K562 (cell line): ENCODE measurements at regions not wholly inside any gene's neighbourhood (a gene's known extent, or its start where the extent isn't known, plus 50 kb on each side); places are given as distances from the start of the nearest gene placed in this dataset.

ENCODE experiments used
- ATAC-seq: fragments of 200-7000 bp; cut with Tn5 transposase; 3 replicates; pipeline ENCODE4 v1.9.1; 2020; ENCODE audit warnings: moderate library complexity
- BruUV-seq: library from RNA; stranded (reverse); fragments of 400-500 nt; replicated peaks from 2 replicates; lab custom pipeline; 2021; lab: Mats Ljungman, UMichigan
- CTCF ChIA-PET: fragments of 300-600 bp; formaldehyde crosslinking; extraction: SDS; loops from one replicate; lab custom pipeline; 2021; ENCODE audit warnings: low intra/inter-chr PET ratio; lab: Yijun Ruan, JAX
- POLR2A ChIA-PET: fragments of 300-600, 350-650 bp; sonication (Branson Sonifier 250); formaldehyde crosslinking; extraction: SDS; loops from one replicate; lab custom pipeline; 2021; ENCODE audit warnings: antibody characterized with exemption, inconsistent platforms; lab: Yijun Ruan, JAX
- DNase-seq, 4 experiments: peaks; one replicate each; pipeline versions ENCODE4 v3.0.0 to v3.0.0-alpha.2; 2011 to 2018; ENCODE audit warnings: low spot score in 3 of 4, mixed read lengths in 3 of 4; ENCODE audit errors: extremely low read depth in 1 of 4
- FAIRE-seq: peaks from 2 replicates; lab custom pipeline; 2011; peaks lifted over from hg19 to GRCh38; lab: Jason Lieb, UNC
- H2AFZ ChIP-seq: 2 replicates; pipeline ENCODE4 v1.6.0; 2011; ENCODE audit warnings: low read depth, low read length, control low read depth, inconsistent platforms
- H3K27ac ChIP-seq: fragments of 200-600 bp; 3 replicates; pipeline ENCODE4 v1.8.0; 2011; ENCODE audit warnings: low read depth, mild to moderate bottlenecking, control low read depth, inconsistent platforms, low read length, moderate library complexity, mixed read lengths; ENCODE audit errors: extremely low read depth
- H3K27me3 ChIP-seq, 2 experiments: fragments of 300-600 bp in 1 of 2; 2 replicates in 1 of 2; 3 replicates in 1 of 2; pipeline versions ENCODE4 v1.6.0 to v1.8.0; 2011; ENCODE audit warnings: inconsistent platforms in 2 of 2, low read length in 2 of 2, mild to moderate bottlenecking in 1 of 2, mixed read lengths in 1 of 2, moderate library complexity in 1 of 2; ENCODE audit not compliant: control insufficient read depth in 2 of 2, insufficient read depth in 2 of 2
- H3K36me3 ChIP-seq: fragments of 300-600 bp; 3 replicates; pipeline ENCODE4 v1.8.0; 2011; ENCODE audit warnings: mild to moderate bottlenecking, low read length, inconsistent platforms; ENCODE audit not compliant: control insufficient read depth, insufficient read depth
- H3K4me1 ChIP-seq, 2 experiments: fragments of 200-600 bp in 1 of 2; replicated peaks in 1 of 2; 2 replicates in 1 of 2; 3 replicates in 1 of 2; pipeline versions ENCODE4 v1.5.1 to v1.8.0; 2011; ENCODE audit warnings: inconsistent platforms in 2 of 2, low read length in 2 of 2, mild to moderate bottlenecking in 1 of 2, mixed read lengths in 1 of 2, moderate library complexity in 1 of 2; ENCODE audit not compliant: control insufficient read depth in 2 of 2, insufficient read depth in 2 of 2
- H3K4me2 ChIP-seq: 2 replicates; pipeline ENCODE4 v1.6.1; 2011; ENCODE audit warnings: low read length, control low read depth, inconsistent platforms, mixed read lengths; ENCODE audit not compliant: insufficient read depth
- H3K4me3 ChIP-seq: fragments of 200-600 bp; sonication (generic), shearing (Covaris generic); 2 replicates; pipeline ENCODE4 v1.5.1; 2016; ENCODE audit warnings: control low read depth, inconsistent platforms
- H3K79me2 ChIP-seq: fragments of 200-600 bp; 3 replicates; pipeline ENCODE4 v1.8.0; 2011; ENCODE audit warnings: low read length, inconsistent platforms; ENCODE audit not compliant: control insufficient read depth, insufficient read depth
- H3K9ac ChIP-seq, 2 experiments: 2 replicates each; pipeline versions ENCODE4 v1.6.0 to v1.6.1; 2011; ENCODE audit warnings: low read depth in 2 of 2, low read length in 2 of 2, control low read depth in 1 of 2, inconsistent platforms in 1 of 2, mild to moderate bottlenecking in 1 of 2, mixed read lengths in 1 of 2; ENCODE audit not compliant: insufficient read depth in 1 of 2
- H3K9me1 ChIP-seq: one replicate; pipeline ENCODE4 v1.6.0; 2011; ENCODE audit warnings: inconsistent platforms, mild to moderate bottlenecking, low read length, moderate library complexity; ENCODE audit not compliant: control insufficient read depth, insufficient read depth
- H3K9me3 ChIP-seq: replicated peaks from 2 replicates; pipeline ENCODE4 v1.5.1; 2011; ENCODE audit warnings: low read depth, low read length, inconsistent platforms; ENCODE audit not compliant: control insufficient read depth, insufficient read depth
- H4K20me1 ChIP-seq: replicated peaks from 2 replicates; pipeline ENCODE4 v1.6.1; 2011; ENCODE audit warnings: low read length, inconsistent platforms, mixed read lengths; ENCODE audit not compliant: control insufficient read depth, insufficient read depth
- CTBP1 ChIP-seq: fragments of 450-650 bp; IDR thresholded peaks from 2 replicates; pipeline ENCODE4 v1.6.1; 2016; ENCODE audit warnings: borderline replicate concordance
- ELF1 ChIP-seq: fragments of 200-800 bp; sonication (Bioruptor generic); IDR thresholded peaks from 2 replicates; pipeline ENCODE4 v1.6.1; 2016; ENCODE audit warnings: missing genetic modification characterization, missing compliant biosample characterization
- ELF2 ChIP-seq: fragments of 250-450 bp; sonication (Bioruptor Pico); IDR thresholded peaks from 2 replicates; pipeline ENCODE4 v1.5.0; 2021; ENCODE audit warnings: mild to moderate bottlenecking
- ETV1 ChIP-seq: fragments of 450-650 bp; conservative IDR thresholded peaks from 2 replicates; pipeline ENCODE4 v1.6.1; 2016; ENCODE audit warnings: missing genetic modification characterization, control low read depth, low read depth, missing compliant biosample characterization
- FOS ChIP-seq: IDR thresholded peaks from 3 replicates; pipeline ENCODE4 v1.6.1; 2011; ENCODE audit not compliant: insufficient read length; ENCODE audit errors: extremely low read depth
- HDAC8 ChIP-seq: fragments of 450-650 bp; IDR thresholded peaks from 2 replicates; pipeline ENCODE4 v1.6.1; 2016; ENCODE audit warnings: mild to moderate bottlenecking, missing genetic modification characterization, moderate library complexity, missing compliant biosample characterization
- NFXL1 ChIP-seq: fragments of 450-650 bp; formaldehyde crosslinking; IDR thresholded peaks from 2 replicates; pipeline ENCODE4 v1.4.0; 2021; ENCODE audit warnings: mild to moderate bottlenecking
- SMARCE1 ChIP-seq: fragments of 450-650 bp; IDR thresholded peaks from 2 replicates; pipeline ENCODE4 v1.7.1; 2016; ENCODE audit warnings: mild to moderate bottlenecking
- ZNF121 ChIP-seq: sonication (generic); formaldehyde crosslinking; conservative IDR thresholded peaks from 2 replicates; pipeline ENCODE4 v1.8.0; 2022; ENCODE audit warnings: missing genetic modification reagents
- ZNF76 ChIP-seq: fragments of 250-450 bp; sonication (Bioruptor Pico); IDR thresholded peaks from 2 replicates; pipeline ENCODE4 v1.4.0; 2020; ENCODE audit warnings: mild to moderate bottlenecking, moderate library complexity, borderline replicate concordance
- WGBS: fragments of 100-300 bp; shearing (Covaris generic); methylation state at CpG from one replicate; pipeline ENCODE4 v1.1.6; 2016; ENCODE audit warnings: low coverage, mixed read lengths; ENCODE audit not compliant: insufficient coverage; ENCODE audit errors: missing lambda C conversion rate; 5-methylcytosine and 5-hydroxymethylcytosine counted together
- in situ Hi-C: fragments of 300-500 bp; cut with MboI; formaldehyde crosslinking; loops from 4 replicates; pipeline ENCODE4 v1.15.0; 2018; ENCODE audit warnings: inconsistent platforms, mixed read lengths
- intact Hi-C: fragments of 100-400 bp; cut with micrococcal nuclease; formaldehyde crosslinking; loops from 2 replicates; pipeline ENCODE4 v1.14.2; 2022
- TF ChIP-seq, protein P1 (sequence below), 3 experiments: IDR thresholded peaks in 2 of 3; conservative IDR thresholded peaks in 1 of 3; 2 replicates each; pipeline ENCODE4 v1.5.1; 2011 to 2012; ENCODE audit warnings: low read length in 3 of 3, mild to moderate bottlenecking in 3 of 3, control low read depth in 2 of 3, improper control_type of control experiment in 1 of 3, inconsistent platforms in 1 of 3, low read depth in 1 of 3, mixed read lengths in 1 of 3, moderate library complexity in 1 of 3; ENCODE audit not compliant: insufficient read depth in 2 of 3
- TF ChIP-seq, protein P2 (sequence below): sonication (generic); formaldehyde crosslinking; IDR thresholded peaks from 2 replicates; pipeline ENCODE4 v1.9.0; 2022; ENCODE audit warnings: mild to moderate bottlenecking, missing genetic modification reagents
- TF ChIP-seq, protein P3 (sequence below): fragments of 250-450 bp; sonication (Bioruptor Pico); IDR thresholded peaks from 2 replicates; pipeline ENCODE4 v1.8.0; 2022; ENCODE audit warnings: moderate library complexity, mild to moderate bottlenecking, inconsistent platforms
- TF ChIP-seq, protein P4 (sequence below): sonication (generic); formaldehyde crosslinking; IDR thresholded peaks from 2 replicates; pipeline ENCODE4 v1.8.1; 2023; ENCODE audit warnings: mild to moderate bottlenecking, missing genetic modification reagents

DNA sequence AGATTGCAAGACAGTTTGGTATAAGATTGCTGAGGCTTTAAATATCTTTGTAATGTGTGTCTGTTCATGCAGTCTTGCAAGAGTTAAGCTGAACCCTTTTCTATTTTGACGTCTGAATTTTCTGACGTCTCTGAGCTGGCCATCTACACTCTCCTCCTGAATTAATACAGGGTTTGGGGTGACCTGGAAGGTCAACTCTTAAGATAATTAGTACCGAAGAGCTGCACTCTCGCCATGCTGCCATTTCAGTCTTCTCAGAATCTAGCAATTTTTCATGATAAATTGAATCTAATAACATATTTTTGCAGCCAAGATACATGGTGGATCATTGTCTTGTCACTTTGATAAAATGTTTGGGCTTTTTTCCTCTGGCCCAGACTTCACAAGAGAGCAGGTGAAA lies 1245.2 kb upstream of the CELF4 start:
- Histone ChIP-seq H3K27ac (no peak overlapping the region), H3K4me3 (no peak overlapping the region), H3K4me1 (no peaks in the 10 kb centered on the region), H3K79me2 (no peaks in the 10 kb centered on the region), H3K9ac (no peak overlapping the region), H3K27me3 (no peaks in the 10 kb centered on the region), H3K4me2 (no peak overlapping the region), H3K36me3 (no peaks in the 10 kb centered on the region), H3K9me1 (no peaks in the 10 kb centered on the region), H4K20me1 (no peaks in the 10 kb centered on the region), H3K9me3 (no peaks in the 10 kb centered on the region), H2AFZ (no peak overlapping the region)
- TF ChIP-seq, protein P1, sequence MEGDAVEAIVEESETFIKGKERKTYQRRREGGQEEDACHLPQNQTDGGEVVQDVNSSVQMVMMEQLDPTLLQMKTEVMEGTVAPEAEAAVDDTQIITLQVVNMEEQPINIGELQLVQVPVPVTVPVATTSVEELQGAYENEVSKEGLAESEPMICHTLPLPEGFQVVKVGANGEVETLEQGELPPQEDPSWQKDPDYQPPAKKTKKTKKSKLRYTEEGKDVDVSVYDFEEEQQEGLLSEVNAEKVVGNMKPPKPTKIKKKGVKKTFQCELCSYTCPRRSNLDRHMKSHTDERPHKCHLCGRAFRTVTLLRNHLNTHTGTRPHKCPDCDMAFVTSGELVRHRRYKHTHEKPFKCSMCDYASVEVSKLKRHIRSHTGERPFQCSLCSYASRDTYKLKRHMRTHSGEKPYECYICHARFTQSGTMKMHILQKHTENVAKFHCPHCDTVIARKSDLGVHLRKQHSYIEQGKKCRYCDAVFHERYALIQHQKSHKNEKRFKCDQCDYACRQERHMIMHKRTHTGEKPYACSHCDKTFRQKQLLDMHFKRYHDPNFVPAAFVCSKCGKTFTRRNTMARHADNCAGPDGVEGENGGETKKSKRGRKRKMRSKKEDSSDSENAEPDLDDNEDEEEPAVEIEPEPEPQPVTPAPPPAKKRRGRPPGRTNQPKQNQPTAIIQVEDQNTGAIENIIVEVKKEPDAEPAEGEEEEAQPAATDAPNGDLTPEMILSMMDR (IDR thresholded peaks at IDR 0.05 in 2 of 3, conservative IDR thresholded peaks at IDR 0.05 in 1 of 3; ENCODE audit: insufficient read depth in 2 of 3, low read depth in 1 of 3, low read length in 3 of 3): no peak
- TF ChIP-seq, protein P2, sequence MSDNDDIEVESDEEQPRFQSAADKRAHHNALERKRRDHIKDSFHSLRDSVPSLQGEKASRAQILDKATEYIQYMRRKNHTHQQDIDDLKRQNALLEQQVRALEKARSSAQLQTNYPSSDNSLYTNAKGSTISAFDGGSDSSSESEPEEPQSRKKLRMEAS: no peak
- no peak for TF ChIP-seq SMARCE1
- TF ChIP-seq, protein P3, sequence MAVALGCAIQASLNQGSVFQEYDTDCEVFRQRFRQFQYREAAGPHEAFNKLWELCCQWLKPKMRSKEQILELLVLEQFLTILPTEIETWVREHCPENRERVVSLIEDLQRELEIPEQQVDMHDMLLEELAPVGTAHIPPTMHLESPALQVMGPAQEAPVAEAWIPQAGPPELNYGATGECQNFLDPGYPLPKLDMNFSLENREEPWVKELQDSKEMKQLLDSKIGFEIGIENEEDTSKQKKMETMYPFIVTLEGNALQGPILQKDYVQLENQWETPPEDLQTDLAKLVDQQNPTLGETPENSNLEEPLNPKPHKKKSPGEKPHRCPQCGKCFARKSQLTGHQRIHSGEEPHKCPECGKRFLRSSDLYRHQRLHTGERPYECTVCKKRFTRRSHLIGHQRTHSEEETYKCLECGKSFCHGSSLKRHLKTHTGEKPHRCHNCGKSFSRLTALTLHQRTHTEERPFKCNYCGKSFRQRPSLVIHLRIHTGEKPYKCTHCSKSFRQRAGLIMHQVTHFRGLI: no peak
- no peak for TF ChIP-seq CTBP1
- TF ChIP-seq NFXL1: no peak
- TF ChIP-seq ELF1 (tag): no peak
- no peak for TF ChIP-seq ETV1 (tag)
- TF ChIP-seq, protein P4, sequence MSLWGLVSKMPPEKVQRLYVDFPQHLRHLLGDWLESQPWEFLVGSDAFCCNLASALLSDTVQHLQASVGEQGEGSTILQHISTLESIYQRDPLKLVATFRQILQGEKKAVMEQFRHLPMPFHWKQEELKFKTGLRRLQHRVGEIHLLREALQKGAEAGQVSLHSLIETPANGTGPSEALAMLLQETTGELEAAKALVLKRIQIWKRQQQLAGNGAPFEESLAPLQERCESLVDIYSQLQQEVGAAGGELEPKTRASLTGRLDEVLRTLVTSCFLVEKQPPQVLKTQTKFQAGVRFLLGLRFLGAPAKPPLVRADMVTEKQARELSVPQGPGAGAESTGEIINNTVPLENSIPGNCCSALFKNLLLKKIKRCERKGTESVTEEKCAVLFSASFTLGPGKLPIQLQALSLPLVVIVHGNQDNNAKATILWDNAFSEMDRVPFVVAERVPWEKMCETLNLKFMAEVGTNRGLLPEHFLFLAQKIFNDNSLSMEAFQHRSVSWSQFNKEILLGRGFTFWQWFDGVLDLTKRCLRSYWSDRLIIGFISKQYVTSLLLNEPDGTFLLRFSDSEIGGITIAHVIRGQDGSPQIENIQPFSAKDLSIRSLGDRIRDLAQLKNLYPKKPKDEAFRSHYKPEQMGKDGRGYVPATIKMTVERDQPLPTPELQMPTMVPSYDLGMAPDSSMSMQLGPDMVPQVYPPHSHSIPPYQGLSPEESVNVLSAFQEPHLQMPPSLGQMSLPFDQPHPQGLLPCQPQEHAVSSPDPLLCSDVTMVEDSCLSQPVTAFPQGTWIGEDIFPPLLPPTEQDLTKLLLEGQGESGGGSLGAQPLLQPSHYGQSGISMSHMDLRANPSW: no peak
- no peak for TF ChIP-seq ZNF121
- TF ChIP-seq ELF2: no peak
- no peak for TF ChIP-seq FOS
- TF ChIP-seq ZNF76 (CRISPR knock-in tag): no peak
- TF ChIP-seq HDAC8 (tag): no peak
- no TSS peak for BruUV-seq
- FAIRE-seq (no peak), ATAC-seq (no peak), DNase-seq (no peak)
- POLR2A ChIA-PET: no interaction called here
- intact Hi-C loops: no loop called here
- WGBS: 0% methylated on average over 4 of the region's 4 CpGs
- in situ Hi-C loops: no loop called here
- CTCF ChIA-PET: no interaction called here
